GM12873 (cell line): ENCODE measurements at regions not wholly inside any gene's neighbourhood (a gene's known extent, or its start where the extent isn't known, plus 50 kb on each side); places are given as distances from the start of the nearest gene placed in this dataset.

Experiments used
- CTCF ChIP-seq: IDR thresholded peaks from 2 replicates; pipeline ENCODE4 v1.5.1; 2012; ENCODE audit warnings: low read depth, mild to moderate bottlenecking, moderate library complexity, low read length, control low read depth; ENCODE audit not compliant: insufficient read depth; ENCODE audit errors: missing control alignments

GRCh38 chr9:28487561-28487960 lies 914.3 kb upstream of the C9orf72 start:
- TF ChIP-seq CTCF, result no peak

GRCh38 chr9:28491121-28491520 lies 917.8 kb upstream of the C9orf72 start:
- TF ChIP-seq CTCF, result no peak

- TF ChIP-seq CTCF, result no peak
Measured at GRCh38 chr9:28502189-28502588, 928.9 kb upstream of the C9orf72 start.

- TF ChIP-seq CTCF, result no peak
Measured at GRCh38 chr9:28502741-28503140, 929.5 kb upstream of the C9orf72 start.

- TF ChIP-seq CTCF, result no peak
Measured at GRCh38 chr9:28503573-28503972, 930.3 kb upstream of the C9orf72 start.

- no peak for TF ChIP-seq CTCF
Measured at GRCh38 chr9:28518439-28518838, 945.2 kb upstream of the C9orf72 start.

GRCh38 chr9:28528049-28528448 lies 954.8 kb upstream of the C9orf72 start:
- no peak for TF ChIP-seq CTCF
